DOHH2 (cell line): ENCODE measurements at regions not wholly inside any gene's neighbourhood (a gene's known extent, or its start where the extent isn't known, plus 50 kb on each side); places are given as distances from the start of the nearest gene placed in this dataset.

ENCODE experiments used
- CTCF ChIP-seq: fragments of 200-600 bp; sonication (generic); IDR thresholded peaks from one replicate; pipeline ENCODE4 v1.5.1; 2014; ENCODE audit warnings: antibody characterized with exemption, mild to moderate bottlenecking, low read depth, low read length; ENCODE audit not compliant: poor library complexity, severe bottlenecking
- EZH2phosphoT487 ChIP-seq: fragments of 200-600 bp; sonication (generic); IDR thresholded peaks from 2 replicates; pipeline ENCODE4 v1.6.1; 2017; ENCODE audit warnings: borderline replicate concordance, mild to moderate bottlenecking, antibody characterized with exemption, low read length, moderate library complexity, mixed read lengths

DNA sequence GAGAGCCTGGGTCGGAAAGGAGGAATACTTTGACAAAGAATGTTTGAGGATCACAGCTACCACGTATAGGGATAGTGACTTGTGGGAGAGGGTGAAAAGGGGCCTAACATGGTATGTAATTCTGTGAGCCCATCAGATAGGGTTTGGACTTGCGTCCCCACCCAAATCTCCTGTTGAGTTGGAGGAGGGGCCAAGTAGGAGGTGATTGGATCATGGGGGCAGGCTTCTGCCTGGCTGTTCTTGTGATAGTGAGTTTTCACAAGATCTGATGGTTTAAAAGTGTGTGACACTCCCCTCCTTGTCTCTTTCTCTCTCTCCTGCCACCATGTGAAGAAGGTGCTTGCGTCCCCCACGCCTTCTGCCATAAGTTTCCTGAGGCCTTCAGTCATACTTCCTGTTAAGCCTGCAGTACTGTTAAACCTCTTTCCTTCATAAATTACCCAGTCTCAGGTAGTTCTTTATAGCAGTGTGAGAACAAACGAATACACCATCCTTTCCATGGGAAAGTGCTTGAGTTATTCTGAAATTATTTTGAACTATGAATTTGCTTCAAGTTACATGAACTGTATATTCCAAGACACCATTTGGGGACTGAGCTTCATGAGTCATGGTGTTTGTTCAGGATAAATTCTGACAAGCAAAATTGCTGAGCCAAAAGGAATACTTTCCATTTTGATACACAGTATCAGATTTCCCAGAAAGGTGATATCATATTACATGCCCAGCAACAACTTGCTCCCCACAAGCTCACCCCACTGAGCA, 68.8 kb upstream of the SSBP2 start:
- TF ChIP-seq CTCF (no peak), EZH2phosphoT487 (no peak)
